SK-N-SH treated with all-trans-retinoic acid at 6 μM for 48 hours (cell line): ENCODE measurements at regions not wholly inside any gene's neighbourhood (a gene's known extent, or its start where the extent isn't known, plus 50 kb on each side); places are given as distances from the start of the nearest gene placed in this dataset.

ENCODE experiments used
- CSRNP3 ChIP-seq: fragments of 250-450 bp; sonication (Bioruptor Pico); IDR thresholded peaks from 2 replicates; pipeline ENCODE4 v1.5.1; 2021; ENCODE audit warnings: mild to moderate bottlenecking, moderate library complexity
- GLIS3 ChIP-seq: fragments of 250-450 bp; sonication (Bioruptor Pico); IDR thresholded peaks from 2 replicates; pipeline ENCODE4 v1.5.0; 2020; ENCODE audit warnings: mild to moderate bottlenecking, moderate library complexity
- ISL1 ChIP-seq: fragments of 250-450 bp; sonication (Bioruptor Pico); IDR thresholded peaks from 2 replicates; pipeline ENCODE4 v2.1.2; 2022; ENCODE audit warnings: mild to moderate bottlenecking, moderate library complexity
- OSR1 ChIP-seq: fragments of 250-450 bp; sonication (Bioruptor Pico); IDR thresholded peaks from 2 replicates; pipeline ENCODE4 v1.8.0; 2022; ENCODE audit warnings: moderate library complexity, mild to moderate bottlenecking, inconsistent platforms
- PATZ1 ChIP-seq: fragments of 250-450 bp; sonication (Bioruptor Pico); IDR thresholded peaks from 2 replicates; pipeline ENCODE4 v1.8.0; 2020; ENCODE audit warnings: mild to moderate bottlenecking, moderate library complexity, borderline replicate concordance
- POU6F1 ChIP-seq: fragments of 250-450 bp; sonication (Bioruptor Pico); IDR thresholded peaks from 2 replicates; pipeline ENCODE4 v1.8.0; 2021; ENCODE audit warnings: low read depth, mild to moderate bottlenecking, moderate library complexity, borderline replicate concordance
- RARB ChIP-seq: fragments of 250-450 bp; sonication (Bioruptor Pico); IDR thresholded peaks from 2 replicates; pipeline ENCODE4 v1.8.0; 2021; ENCODE audit warnings: mild to moderate bottlenecking, moderate library complexity
- ZFP3 ChIP-seq: fragments of 250-450 bp; sonication (Bioruptor Pico); IDR thresholded peaks from 2 replicates; pipeline ENCODE4 v1.5.0; 2020; ENCODE audit warnings: mild to moderate bottlenecking, moderate library complexity
- ZFP30 ChIP-seq: fragments of 450-650 bp; formaldehyde crosslinking; IDR thresholded peaks from 2 replicates; pipeline ENCODE4 v1.5.0; 2022; ENCODE audit warnings: mild to moderate bottlenecking, moderate library complexity
- ZNF70 ChIP-seq: fragments of 450-650 bp; formaldehyde crosslinking; IDR thresholded peaks from 2 replicates; pipeline ENCODE4 v1.5.0; 2020; ENCODE audit warnings: mild to moderate bottlenecking, moderate library complexity

DNA sequence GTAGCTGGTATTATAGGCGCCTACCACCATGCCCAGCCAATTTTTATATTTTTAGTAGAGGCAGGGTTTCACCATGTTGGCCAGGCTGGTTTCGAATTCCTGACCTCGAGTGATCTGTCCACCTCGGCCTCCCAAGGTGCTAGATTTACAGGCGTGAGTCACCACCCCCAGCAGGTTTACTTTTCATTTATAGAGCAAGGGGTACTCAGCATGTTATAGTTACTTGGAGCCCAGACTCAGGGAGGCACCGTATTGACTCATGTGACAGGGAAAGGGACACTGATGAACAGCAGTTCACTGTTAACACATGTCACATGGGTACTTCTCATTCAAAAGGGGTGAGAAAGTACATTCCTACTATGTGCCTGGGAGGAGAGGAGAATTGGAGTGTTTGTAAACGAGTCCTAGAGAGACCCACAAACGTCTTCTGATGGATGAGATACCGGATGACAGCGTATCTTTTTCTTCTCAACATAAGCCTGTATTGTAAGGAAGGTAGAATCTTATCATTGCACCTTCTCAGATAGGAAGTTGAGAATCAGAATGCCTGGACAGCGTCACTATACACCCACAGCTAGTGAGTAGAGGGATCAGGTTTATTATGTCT lies 510.0 kb downstream of the USP25 start:
- TF ChIP-seq PATZ1 (CRISPR knock-in tag): no peak
- TF ChIP-seq ZFP3 (CRISPR knock-in tag): no peak
- TF ChIP-seq ISL1: no peak
- TF ChIP-seq CSRNP3: no peak
- TF ChIP-seq OSR1 (CRISPR knock-in tag): no peak
- TF ChIP-seq ZNF70 (CRISPR knock-in tag): no peak
- TF ChIP-seq POU6F1: no peak
- TF ChIP-seq RARB (CRISPR knock-in tag): no peak
- no peak for TF ChIP-seq GLIS3 (CRISPR knock-in tag)
- no peak for TF ChIP-seq ZFP30 (CRISPR knock-in tag)
